Lower leg skin (tissue), 3 donors: ENCODE measurements at regions not wholly inside any gene's neighbourhood (a gene's known extent, or its start where the extent isn't known, plus 50 kb on each side); places are given as distances from the start of the nearest gene placed in this dataset.

Experiments used
- POLR2A ChIP-seq, 2 donors: fragments of 450-650 bp; IDR thresholded peaks; one replicate each; pipeline ENCODE4 v1.6.1; 2016 to 2017; ENCODE audit warnings: antibody characterized with exemption in 2 of 2, mild to moderate bottlenecking in 1 of 2, moderate library complexity in 1 of 2
- TF ChIP-seq, protein P1 (sequence below), 3 donors: fragments of 450-650 bp; IDR thresholded peaks; one replicate each; pipeline ENCODE4 v1.5.1; 2016; ENCODE audit warnings: antibody characterized with exemption in 3 of 3, mild to moderate bottlenecking in 3 of 3, moderate library complexity in 2 of 3

DNA sequence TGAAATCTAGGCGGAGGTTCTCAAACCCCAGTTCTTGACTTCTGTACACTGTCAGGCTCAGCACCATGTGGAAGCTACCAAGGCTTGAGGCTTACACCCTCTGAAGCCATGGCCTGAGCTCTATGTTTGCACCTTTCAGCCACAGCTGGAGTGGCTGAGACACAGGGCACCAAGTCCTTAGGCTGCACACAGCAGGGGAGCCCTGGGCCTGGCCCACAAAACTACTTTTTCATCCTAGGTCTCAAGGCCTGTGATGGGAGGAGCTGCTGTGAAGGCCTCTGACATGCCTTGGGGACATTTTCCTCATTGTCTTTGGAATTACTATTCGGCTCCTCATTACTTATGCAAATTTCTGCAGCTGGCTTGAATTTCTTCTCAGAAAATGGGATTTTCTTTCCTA, 503.2 kb upstream of the PCDH20 start:
- no peak for TF ChIP-seq POLR2A (IDR thresholded peaks at IDR 0.05)
- TF ChIP-seq, protein P1, sequence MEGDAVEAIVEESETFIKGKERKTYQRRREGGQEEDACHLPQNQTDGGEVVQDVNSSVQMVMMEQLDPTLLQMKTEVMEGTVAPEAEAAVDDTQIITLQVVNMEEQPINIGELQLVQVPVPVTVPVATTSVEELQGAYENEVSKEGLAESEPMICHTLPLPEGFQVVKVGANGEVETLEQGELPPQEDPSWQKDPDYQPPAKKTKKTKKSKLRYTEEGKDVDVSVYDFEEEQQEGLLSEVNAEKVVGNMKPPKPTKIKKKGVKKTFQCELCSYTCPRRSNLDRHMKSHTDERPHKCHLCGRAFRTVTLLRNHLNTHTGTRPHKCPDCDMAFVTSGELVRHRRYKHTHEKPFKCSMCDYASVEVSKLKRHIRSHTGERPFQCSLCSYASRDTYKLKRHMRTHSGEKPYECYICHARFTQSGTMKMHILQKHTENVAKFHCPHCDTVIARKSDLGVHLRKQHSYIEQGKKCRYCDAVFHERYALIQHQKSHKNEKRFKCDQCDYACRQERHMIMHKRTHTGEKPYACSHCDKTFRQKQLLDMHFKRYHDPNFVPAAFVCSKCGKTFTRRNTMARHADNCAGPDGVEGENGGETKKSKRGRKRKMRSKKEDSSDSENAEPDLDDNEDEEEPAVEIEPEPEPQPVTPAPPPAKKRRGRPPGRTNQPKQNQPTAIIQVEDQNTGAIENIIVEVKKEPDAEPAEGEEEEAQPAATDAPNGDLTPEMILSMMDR (IDR thresholded peaks at IDR 0.05), result no peak
